Midbrain (tissue), 1 donor: ENCODE measurements at regions not wholly inside any gene's neighbourhood (a gene's known extent, or its start where the extent isn't known, plus 50 kb on each side); places are given as distances from the start of the nearest gene placed in this dataset.
A peak's percentile ranks its signal among the peaks of the same experiment; 100 is the strongest.
"Not testable (repeated sequence)": the region's sequence is repeated elsewhere in the genome, so short reads cannot be mapped to it uniquely, and the experiment has no call there.

ENCODE experiments used
- DNase-seq: peaks from one replicate; lab custom pipeline; 2025; lab: John Stamatoyannopoulos, UW

- DNase-seq: no peak
Observed at GRCh38 chr12:91672130-91672529, 473.5 kb downstream of the BTG1 start.

GRCh38 chr12:91667694-91668093 lies 478.0 kb downstream of the BTG1 start:
- no peak for DNase-seq

GRCh38 chr12:91663744-91664143 lies 481.1 kb upstream of the DCN start:
- DNase-seq: no peak

GRCh38 chr12:91663310-91663709 lies 480.7 kb upstream of the DCN start:
- no peak for DNase-seq

- no peak for DNase-seq
Observed at GRCh38 chr12:91662021-91662420, 479.4 kb upstream of the DCN start.

- no peak for DNase-seq
Observed at GRCh38 chr12:91657032-91657431, 474.4 kb upstream of the DCN start.

GRCh38 chr12:91655966-91656365 lies 473.3 kb upstream of the DCN start:
- no peak for DNase-seq

GRCh38 chr12:91654087-91654486 lies 471.5 kb upstream of the DCN start:
- DNase-seq: no peak

GRCh38 chr12:91651728-91652127 lies 469.1 kb upstream of the DCN start:
- no peak for DNase-seq

- no peak for DNase-seq
Observed at GRCh38 chr12:91643763-91644162, 461.1 kb upstream of the DCN start.

GRCh38 chr12:91640021-91640420 lies 457.4 kb upstream of the DCN start:
- no peak for DNase-seq

GRCh38 chr12:91639327-91639726 lies 456.7 kb upstream of the DCN start:
- no peak for DNase-seq

- DNase-seq: no peak
Observed at GRCh38 chr12:91637789-91638624, 455.4 kb upstream of the DCN start.

- DNase-seq: no peak
Observed at GRCh38 chr12:91636721-91637120, 454.1 kb upstream of the DCN start.

GRCh38 chr12:91634386-91634713 lies 451.7 kb upstream of the DCN start:
- DNase-seq: not testable (repeated sequence)

GRCh38 chr12:91633734-91634357 lies 451.2 kb upstream of the DCN start:
- DNase-seq: no peak

- no peak for DNase-seq
Observed at GRCh38 chr12:91633206-91633605, 450.6 kb upstream of the DCN start.

- DNase-seq: no peak
Observed at GRCh38 chr12:91632042-91632786, 449.6 kb upstream of the DCN start.

- peak; percentile 12 for DNase-seq
Observed at GRCh38 chr12:91630596-91631293, 448.1 kb upstream of the DCN start.

- no peak for DNase-seq
Observed at GRCh38 chr12:91630083-91630482, 447.5 kb upstream of the DCN start.

- DNase-seq: no peak
Observed at GRCh38 chr12:91629440-91629839, 446.8 kb upstream of the DCN start.

GRCh38 chr12:91628656-91629055 lies 446.0 kb upstream of the DCN start:
- DNase-seq: no peak
